B cell (primary cell): ENCODE measurements at regions not wholly inside any gene's neighbourhood (a gene's known extent, or its start where the extent isn't known, plus 50 kb on each side); places are given as distances from the start of the nearest gene placed in this dataset.

Experiments
- ATAC-seq: fragments of 200-7000 bp; cut with Tn5 transposase; one replicate; pipeline ENCODE4 v1.10.0; 2021; ENCODE audit warnings: low read depth, mild to moderate bottlenecking, moderate number of reproducible peaks, moderate library complexity
- CTCF ChIA-PET: fragments of 350-600 bp; sonication (Branson Sonifier 250); formaldehyde crosslinking; loops from one replicate; lab custom pipeline; 2021; ENCODE audit warnings: antibody characterized with exemption, inconsistent platforms; lab: Charles Lee
- POLR2A ChIA-PET: fragments of 350-600 bp; sonication (Branson Sonifier 250); formaldehyde crosslinking; loops from one replicate; lab custom pipeline; 2021; ENCODE audit warnings: antibody characterized with exemption; lab: Charles Lee
- DNase-seq: peaks from one replicate; pipeline ENCODE4 v3.0.0; 2013
- H2AFZ ChIP-seq: 2 replicates; pipeline ENCODE4 v1.6.1; 2012; ENCODE audit warnings: mild to moderate bottlenecking, low read depth, low read length; ENCODE audit not compliant: insufficient read depth, poor library complexity, severe bottlenecking
- H3K27ac ChIP-seq, 2 donors: 1 replicate in 1 of 2; 2 replicates in 1 of 2; pipeline ENCODE4 v1.5.1; 2012 to 2013; ENCODE audit warnings: low read length in 2 of 2, mild to moderate bottlenecking in 2 of 2, moderate library complexity in 1 of 2
- H3K27me3 ChIP-seq, 4 experiments: fragments of 200-600 bp in 1 of 4; sonication (generic) in 1 of 4; replicated peaks in 1 of 4; 1 replicate in 2 of 4; 2 replicates in 2 of 4; pipeline versions ENCODE4 v1.6.1 to v1.7.0; 2013 to 2016; ENCODE audit warnings: low read length in 3 of 4, mild to moderate bottlenecking in 2 of 4, mixed read lengths in 1 of 4, moderate library complexity in 1 of 4; ENCODE audit not compliant: insufficient read depth in 4 of 4, control insufficient read depth in 3 of 4; ENCODE audit errors: control extremely low read depth in 1 of 4
- H3K36me3 ChIP-seq, 2 experiments: replicated peaks in 1 of 2; 1 replicate in 1 of 2; 2 replicates in 1 of 2; pipeline versions ENCODE4 v1.6.1 to v1.7.1; 2013; ENCODE audit warnings: low read length in 1 of 2; ENCODE audit not compliant: insufficient read depth in 2 of 2, control insufficient read depth in 1 of 2; ENCODE audit errors: control extremely low read depth in 1 of 2, extremely low read depth in 1 of 2
- H3K4me1 ChIP-seq, 2 donors: fragments of 200-600 bp in 1 of 2; sonication (generic) in 1 of 2; 1 replicate in 1 of 2; 2 replicates in 1 of 2; pipeline versions ENCODE4 v1.5.1 to v1.6.1; 2013 to 2017; ENCODE audit warnings: low read length in 2 of 2; ENCODE audit not compliant: control insufficient read depth in 2 of 2, insufficient read depth in 2 of 2
- H3K4me2 ChIP-seq: replicated peaks from 2 replicates; pipeline ENCODE3; 2012; ENCODE audit warnings: mild to moderate bottlenecking, low read depth, low read length; ENCODE audit not compliant: poor library complexity, severe bottlenecking
- H3K4me3 ChIP-seq, 5 experiments: fragments of 200-600 bp in 1 of 5; sonication (generic) in 1 of 5; 1 replicate in 3 of 5; 2 replicates in 2 of 5; pipeline versions ENCODE4 v1.5.1 to v1.7.0; 2011 to 2016; ENCODE audit warnings: low read length in 4 of 5, mild to moderate bottlenecking in 4 of 5, low read depth in 2 of 5, control low read depth in 1 of 5, moderate library complexity in 1 of 5; ENCODE audit not compliant: insufficient read depth in 1 of 5; ENCODE audit errors: control extremely low read depth in 1 of 5, extremely low read depth in 1 of 5
- H3K79me2 ChIP-seq: fragments of 200-600 bp; sonication (generic); one replicate; pipeline ENCODE4 v1.6.0; 2016; ENCODE audit warnings: low read length; ENCODE audit not compliant: control insufficient read depth, insufficient read depth
- H3K9ac ChIP-seq: fragments of 200-600 bp; sonication (generic); 2 replicates; pipeline ENCODE4 v1.6.1; 2017; ENCODE audit warnings: mild to moderate bottlenecking, low read length, moderate library complexity
- H3K9me3 ChIP-seq, 3 donors: one replicate each; pipeline versions ENCODE4 v1.6.1 to v1.7.1; 2013; ENCODE audit warnings: low read length in 2 of 3; ENCODE audit not compliant: control insufficient read depth in 2 of 3, insufficient read depth in 1 of 3; ENCODE audit errors: control extremely low read depth in 1 of 3
- H4K20me1 ChIP-seq: 2 replicates; pipeline ENCODE4 v1.6.0; 2012; ENCODE audit warnings: mild to moderate bottlenecking, low read length; ENCODE audit not compliant: insufficient read depth, control insufficient read depth, poor library complexity, severe bottlenecking
- H3K27ac Mint-ChIP-seq: one replicate; pipeline ENCODE4 v1.8.0; 2021; ENCODE audit warnings: mixed read lengths
- H3K27me3 Mint-ChIP-seq: one replicate; pipeline ENCODE4 v1.8.0; 2021; ENCODE audit warnings: mixed read lengths
- H3K4me1 Mint-ChIP-seq: one replicate; pipeline ENCODE4 v1.8.0; 2021; ENCODE audit warnings: mixed read lengths
- H3K4me3 Mint-ChIP-seq: one replicate; pipeline ENCODE4 v1.8.0; 2021; ENCODE audit warnings: mixed read lengths
- H3K9me3 Mint-ChIP-seq: one replicate; pipeline ENCODE4 v1.8.0; 2022; ENCODE audit warnings: mixed read lengths; ENCODE audit not compliant: insufficient read depth
- CTCF ChIP-seq: fragments of 200-600 bp; IDR thresholded peaks from one replicate; pipeline ENCODE4 v1.8.0; 2022; ENCODE audit warnings: antibody characterized with exemption, mild to moderate bottlenecking
- EZH2 ChIP-seq: IDR thresholded peaks from 2 replicates; pipeline ENCODE4 v1.6.1; 2012; ENCODE audit warnings: borderline replicate concordance, low read depth, mild to moderate bottlenecking, moderate library complexity, low read length; ENCODE audit not compliant: insufficient read depth, poor library complexity, severe bottlenecking
- WGBS: methylation state at CpG from one replicate; pipeline ENCODE4 v1.1.5; 2013; ENCODE audit warnings: missing lambda C conversion rate; ENCODE audit not compliant: insufficient coverage; 5-methylcytosine and 5-hydroxymethylcytosine counted together
- intact Hi-C: fragments of 100-400 bp; cut with micrococcal nuclease; formaldehyde crosslinking; loops from one replicate; pipeline ENCODE4 v1.10.0; 2022

- Histone ChIP-seq H3K79me2 (no peaks in the 10 kb centered on the region), H3K27ac (no peak overlapping the region), H3K4me2 (no peak overlapping the region), H3K9me3 (peaks cover 0 to 8% (median 0%) of the 10 kb centered on the region in 3 donors), H3K36me3 (no peaks in the 10 kb centered on the region), H3K4me1 (no peaks in the 10 kb centered on the region), H3K4me3 (no peak overlapping the region), H4K20me1 (no peaks in the 10 kb centered on the region), H3K27me3 (no peaks in the 10 kb centered on the region), H3K9ac (no peak overlapping the region), H2AFZ (no peak overlapping the region)
- intact Hi-C loops, result no loop called here
- DNase-seq (no peak), ATAC-seq (no peak)
- POLR2A ChIA-PET, result no interaction called here
- peaks cover 3% of the 10 kb centered on the region for H3K9me3 Mint-ChIP-seq
- 100% methylated on average over 2 of the region's 2 CpGs for WGBS
- TF ChIP-seq EZH2, result no peak
- TF ChIP-seq CTCF, result no peak
- no peaks in the 10 kb centered on the region for H3K4me1 Mint-ChIP-seq
- H3K4me3 Mint-ChIP-seq, result no peak overlapping the region
- H3K27ac Mint-ChIP-seq, result no peak overlapping the region
- no peaks in the 10 kb centered on the region for H3K27me3 Mint-ChIP-seq
- CTCF ChIA-PET, result interaction anchor here (1.1 kb wide), 1 partner anchor 11 kb away, joined by 3 read pairs; no protein-coding TSS in a partner anchor
These were observed 212.9 kb upstream of the SEMA6A start for GRCh38 chr5:116787570-116787969.

GRCh38 chr5:116785106-116785505 is 210.5 kb upstream of the SEMA6A start:
- Histone ChIP-seq H3K27ac (no peak overlapping the region), H3K4me3 (no peak overlapping the region), H3K9ac (no peak overlapping the region), H3K4me1 (no peaks in the 10 kb centered on the region), H2AFZ (no peak overlapping the region), H3K4me2 (no peak overlapping the region), H3K79me2 (no peaks in the 10 kb centered on the region), H4K20me1 (no peaks in the 10 kb centered on the region), H3K36me3 (no peaks in the 10 kb centered on the region), H3K9me3 (peaks cover 0 to 9% (median 0%) of the 10 kb centered on the region in 3 donors), H3K27me3 (no peaks in the 10 kb centered on the region)
- H3K4me1 Mint-ChIP-seq, result no peaks in the 10 kb centered on the region
- H3K4me3 Mint-ChIP-seq, result no peak overlapping the region
- no peaks in the 10 kb centered on the region for H3K27me3 Mint-ChIP-seq
- H3K9me3 Mint-ChIP-seq, result peaks cover 3% of the 10 kb centered on the region
- no peak overlapping the region for H3K27ac Mint-ChIP-seq
- WGBS, result 100% methylated on average over 2 of the region's 4 CpGs
- ChIA-PET CTCF (no interaction called here), POLR2A (no interaction called here)
- no peak for DNase-seq
- intact Hi-C loops, result no loop called here
- ATAC-seq, result no peak
- no peak for TF ChIP-seq CTCF
- TF ChIP-seq EZH2, result no peak
